ENCODE measurements at regions not wholly inside any gene's neighbourhood (a gene's known extent, or its start where the extent isn't known, plus 50 kb on each side); places are given as distances from the start of the nearest gene placed in this dataset.

DNA sequence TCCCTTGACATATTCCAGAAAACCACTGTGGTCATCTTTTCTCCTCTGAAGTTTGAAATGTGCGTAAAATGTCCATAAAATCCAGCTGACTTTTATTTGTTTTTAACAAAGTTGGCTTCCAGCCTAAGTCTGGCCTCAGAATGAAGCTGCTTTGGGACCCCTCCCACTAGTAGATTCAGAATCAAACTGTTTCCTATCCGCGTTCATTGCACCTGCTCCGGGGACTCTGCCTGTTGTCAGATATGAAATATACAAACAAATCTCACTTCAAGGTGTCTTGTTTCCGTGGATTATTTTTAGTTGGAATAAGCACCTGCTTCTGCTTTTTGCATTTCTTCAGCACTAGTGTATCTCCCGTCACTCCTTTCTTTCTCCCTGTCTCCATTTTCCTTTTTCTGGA lies 115.7 kb upstream of the FHL2 start:
- TF ChIP-seq POLR2AphosphoS5 (IDR thresholded peaks at IDR 0.05; ENCODE audit: low read depth, low read length) (no peak), ATF2 (IDR thresholded peaks at IDR 0.05; ENCODE audit: low read length) (no peak), SIN3A (conservative IDR thresholded peaks at IDR 0.05 in 1 of 2, IDR thresholded peaks at IDR 0.05 in 1 of 2; ENCODE audit: low read depth in 1 of 2, low read length in 2 of 2) (no peak), ATF3 (IDR thresholded peaks at IDR 0.05; ENCODE audit: insufficient read depth, low read depth, low read length) (no peak), POLR2A (IDR thresholded peaks at IDR 0.05; ENCODE audit: control extremely low read depth in 1 of 2, low read depth in 2 of 2, low read length in 2 of 2) (no peak), MAX (IDR thresholded peaks at IDR 0.05) (no peak), EP300 (IDR thresholded peaks at IDR 0.05; ENCODE audit: borderline replicate concordance in 1 of 2, low read depth in 2 of 2, low read length in 2 of 2) (no peak)
- TF ChIP-seq, protein P1, sequence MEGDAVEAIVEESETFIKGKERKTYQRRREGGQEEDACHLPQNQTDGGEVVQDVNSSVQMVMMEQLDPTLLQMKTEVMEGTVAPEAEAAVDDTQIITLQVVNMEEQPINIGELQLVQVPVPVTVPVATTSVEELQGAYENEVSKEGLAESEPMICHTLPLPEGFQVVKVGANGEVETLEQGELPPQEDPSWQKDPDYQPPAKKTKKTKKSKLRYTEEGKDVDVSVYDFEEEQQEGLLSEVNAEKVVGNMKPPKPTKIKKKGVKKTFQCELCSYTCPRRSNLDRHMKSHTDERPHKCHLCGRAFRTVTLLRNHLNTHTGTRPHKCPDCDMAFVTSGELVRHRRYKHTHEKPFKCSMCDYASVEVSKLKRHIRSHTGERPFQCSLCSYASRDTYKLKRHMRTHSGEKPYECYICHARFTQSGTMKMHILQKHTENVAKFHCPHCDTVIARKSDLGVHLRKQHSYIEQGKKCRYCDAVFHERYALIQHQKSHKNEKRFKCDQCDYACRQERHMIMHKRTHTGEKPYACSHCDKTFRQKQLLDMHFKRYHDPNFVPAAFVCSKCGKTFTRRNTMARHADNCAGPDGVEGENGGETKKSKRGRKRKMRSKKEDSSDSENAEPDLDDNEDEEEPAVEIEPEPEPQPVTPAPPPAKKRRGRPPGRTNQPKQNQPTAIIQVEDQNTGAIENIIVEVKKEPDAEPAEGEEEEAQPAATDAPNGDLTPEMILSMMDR (IDR thresholded peaks at IDR 0.05; ENCODE audit: control extremely low read depth in 1 of 3, insufficient read depth in 1 of 3, low read depth in 1 of 3, low read length in 3 of 3) = no peak
